K562 (cell line): ENCODE measurements at regions not wholly inside any gene's neighbourhood (a gene's known extent, or its start where the extent isn't known, plus 50 kb on each side); places are given as distances from the start of the nearest gene placed in this dataset.
"Not testable (repeated sequence)": the region's sequence is repeated elsewhere in the genome, so short reads cannot be mapped to it uniquely, and the experiment has no call there.

Source experiments
- ADNP ChIP-seq: fragments of 200-800 bp; sonication (Bioruptor generic); IDR thresholded peaks from 2 replicates; pipeline ENCODE4 v1.6.1; 2016; ENCODE audit warnings: missing genetic modification characterization, missing compliant biosample characterization
- CREBBP ChIP-seq: IDR thresholded peaks from one replicate; pipeline ENCODE4 v1.6.1; 2012; ENCODE audit warnings: low read depth, mild to moderate bottlenecking, control low read depth, inconsistent platforms, low read length
- CTCF ChIP-seq, 3 experiments: IDR thresholded peaks in 2 of 3; conservative IDR thresholded peaks in 1 of 3; 2 replicates each; pipeline ENCODE4 v1.5.1; 2011 to 2012; ENCODE audit warnings: low read length in 3 of 3, mild to moderate bottlenecking in 3 of 3, control low read depth in 2 of 3, improper control_type of control experiment in 1 of 3, inconsistent platforms in 1 of 3, low read depth in 1 of 3, mixed read lengths in 1 of 3, moderate library complexity in 1 of 3; ENCODE audit not compliant: insufficient read depth in 2 of 3
- KLF10 ChIP-seq: fragments of 250-450 bp; sonication (Bioruptor Pico); IDR thresholded peaks from 2 replicates; pipeline ENCODE4 v1.6.1; 2021; ENCODE audit warnings: matching md5 sums
- LEF1 ChIP-seq: fragments of 450-650 bp; IDR thresholded peaks from 2 replicates; pipeline ENCODE4 v1.6.1; 2016; ENCODE audit warnings: mild to moderate bottlenecking
- MAFK ChIP-seq: IDR thresholded peaks from 2 replicates; pipeline ENCODE4 v1.6.1; 2011; ENCODE audit warnings: low read length, improper control_type of control experiment
- POLR2A ChIP-seq: fragments of 450-650 bp; conservative IDR thresholded peaks from 2 replicates; pipeline ENCODE4 v1.6.1; 2016
- SMAD3 ChIP-seq: fragments of 450-650 bp; formaldehyde crosslinking; conservative IDR thresholded peaks from 2 replicates; pipeline ENCODE4 v1.4.0; 2020; ENCODE audit warnings: mild to moderate bottlenecking
- TAF1 ChIP-seq: IDR thresholded peaks from 2 replicates; pipeline ENCODE4 v1.6.1; 2011; ENCODE audit warnings: mild to moderate bottlenecking, low read length, moderate library complexity; ENCODE audit not compliant: insufficient read depth, control insufficient read depth, severe bottlenecking; ENCODE audit errors: extremely low read depth
- ZNF311 ChIP-seq: fragments of 250-450 bp; sonication (Bioruptor Pico); IDR thresholded peaks from 2 replicates; pipeline ENCODE4 v1.4.0; 2020; ENCODE audit warnings: mild to moderate bottlenecking, moderate library complexity
- ZNF696 ChIP-seq: fragments of 250-450 bp; sonication (Bioruptor Pico); conservative IDR thresholded peaks from 2 replicates; pipeline ENCODE4 v1.4.0; 2020; ENCODE audit warnings: mild to moderate bottlenecking, moderate library complexity
- ZNF75A ChIP-seq: fragments of 450-650 bp; formaldehyde crosslinking; IDR thresholded peaks from 2 replicates; pipeline ENCODE4 v1.4.0; 2020; ENCODE audit warnings: mild to moderate bottlenecking

- TF ChIP-seq MAFK; CREBBP; ZNF75A (CRISPR knock-in tag); CTCF (IDR thresholded peaks at IDR 0.05 in 2 of 3, conservative IDR thresholded peaks at IDR 0.05 in 1 of 3; ENCODE audit: insufficient read depth in 2 of 3, low read depth in 1 of 3, low read length in 3 of 3); ZNF696 (CRISPR knock-in tag); SMAD3 (CRISPR knock-in tag); POLR2A; ADNP (tag); KLF10 (CRISPR knock-in tag); TAF1; ZNF311 (CRISPR knock-in tag); LEF1: not testable (repeated sequence)
Observed at GRCh38 chrX:88843841-88844240, 96.8 kb downstream of the CPXCR1 start.
